HG02571 (cell line): ENCODE measurements at regions not wholly inside any gene's neighbourhood (a gene's known extent, or its start where the extent isn't known, plus 50 kb on each side); places are given as distances from the start of the nearest gene placed in this dataset.
"Not testable (repeated sequence)": the region's sequence is repeated elsewhere in the genome, so short reads cannot be mapped to it uniquely, and the experiment has no call there.

Experiments used
- ATAC-seq: cut with Tn5 transposase; IDR thresholded peaks from one replicate; pipeline ENCODE4 v1.9.1; 2021; ENCODE audit warnings: mild to moderate bottlenecking, moderate library complexity; ENCODE audit not compliant: unreplicated experiment

- no peak for ATAC-seq
Measured at GRCh38 chr9:105098370-105098769, 146.1 kb upstream of the SLC44A1 start.

DNA sequence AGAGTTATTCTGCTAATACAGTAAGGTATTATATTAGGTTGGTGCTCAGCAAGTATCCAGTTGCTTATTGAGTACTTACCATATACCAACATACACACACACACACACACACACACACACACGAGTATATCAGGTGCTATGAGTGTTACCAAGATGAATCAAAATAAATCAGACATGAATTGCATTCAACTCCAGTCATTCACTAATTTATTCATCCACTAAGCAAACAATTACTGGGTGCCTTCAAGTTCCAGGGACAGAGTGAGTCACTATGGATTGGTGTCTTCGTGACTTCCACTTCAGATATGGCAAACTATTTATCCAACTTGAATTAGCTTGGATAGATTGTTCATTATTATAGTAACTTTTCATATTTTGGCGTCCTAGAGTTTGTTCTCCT lies 140.7 kb upstream of the SLC44A1 start:
- no peak for ATAC-seq

- ATAC-seq = no peak
Measured at GRCh38 chr9:105114318-105114717, 130.1 kb upstream of the SLC44A1 start.

GRCh38 chr9:105114964-105115728 lies 129.3 kb upstream of the SLC44A1 start:
- no peak for ATAC-seq

- no peak for ATAC-seq
Measured at GRCh38 chr9:105116052-105116868, 128.2 kb upstream of the SLC44A1 start.

DNA sequence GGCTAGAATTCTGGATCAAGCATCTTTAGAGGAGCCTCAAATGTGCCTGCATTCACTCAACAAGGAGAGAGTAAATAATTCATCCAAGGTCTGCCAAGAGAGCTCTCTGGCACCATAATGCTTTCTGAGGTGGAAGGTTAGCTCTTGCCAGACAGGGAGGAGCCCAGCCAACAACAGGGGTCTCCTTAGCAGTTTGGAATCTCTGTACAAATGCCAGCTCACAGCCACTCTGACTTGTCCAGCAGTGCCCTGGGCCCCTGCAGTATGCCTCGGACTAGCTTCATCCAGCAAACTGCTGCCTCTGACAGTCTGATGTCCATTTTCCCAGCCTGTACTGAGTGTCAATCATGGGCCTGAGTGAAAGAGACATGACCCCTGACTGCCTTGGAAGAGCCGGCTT lies 127.2 kb upstream of the SLC44A1 start:
- no peak for ATAC-seq

- ATAC-seq = no peak
Measured at GRCh38 chr9:105118636-105119035, 125.8 kb upstream of the SLC44A1 start.

- ATAC-seq = no peak
Measured at GRCh38 chr9:105119156-105119555, 125.3 kb upstream of the SLC44A1 start.

GRCh38 chr9:105121861-105122430 lies 122.5 kb upstream of the SLC44A1 start:
- ATAC-seq = no peak

GRCh38 chr9:105124598-105124997 lies 119.9 kb upstream of the SLC44A1 start:
- not testable (repeated sequence) for ATAC-seq

GRCh38 chr9:105126226-105126625 lies 118.2 kb upstream of the SLC44A1 start:
- ATAC-seq = no peak

GRCh38 chr9:105127863-105128220 lies 116.6 kb upstream of the SLC44A1 start:
- peak; percentile 83 for ATAC-seq

DNA sequence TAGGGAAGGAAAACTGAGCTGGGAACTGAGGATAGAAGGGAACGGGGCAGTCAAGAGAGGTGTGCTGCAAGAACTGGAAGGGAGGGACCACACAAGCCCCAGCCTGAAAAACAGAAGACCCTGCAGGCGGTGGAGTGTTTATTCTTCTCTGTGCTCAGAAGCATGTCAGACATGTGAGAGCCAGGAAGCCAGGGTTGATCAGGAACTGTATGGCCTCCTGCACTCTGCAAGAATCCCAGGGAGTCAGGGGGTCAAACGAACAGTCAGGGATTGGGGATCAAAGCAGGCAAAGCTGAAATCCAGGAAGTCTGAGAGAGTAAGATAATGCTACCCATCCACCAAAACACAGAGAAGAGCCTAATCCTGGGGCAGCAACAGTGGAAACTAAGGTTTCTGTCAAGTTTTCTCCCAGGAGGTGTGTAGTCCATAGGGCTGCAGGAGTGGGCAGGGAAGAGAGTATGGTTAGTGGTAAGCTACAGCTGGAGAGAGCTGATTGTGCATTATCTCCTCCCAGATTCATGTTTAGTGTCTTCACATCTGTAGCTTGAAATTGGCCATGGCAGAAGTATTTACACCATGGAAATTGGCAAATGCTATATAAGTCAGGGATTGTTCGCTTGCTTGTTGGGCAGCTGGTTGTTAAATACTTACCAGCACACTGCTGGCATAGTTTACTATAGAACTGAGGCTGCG lies 115.4 kb upstream of the SLC44A1 start:
- ATAC-seq = no peak

- no peak for ATAC-seq
Measured at GRCh38 chr9:105129731-105130130, 114.7 kb upstream of the SLC44A1 start.

- no peak for ATAC-seq
Measured at GRCh38 chr9:105131981-105132380, 112.5 kb upstream of the SLC44A1 start.

DNA sequence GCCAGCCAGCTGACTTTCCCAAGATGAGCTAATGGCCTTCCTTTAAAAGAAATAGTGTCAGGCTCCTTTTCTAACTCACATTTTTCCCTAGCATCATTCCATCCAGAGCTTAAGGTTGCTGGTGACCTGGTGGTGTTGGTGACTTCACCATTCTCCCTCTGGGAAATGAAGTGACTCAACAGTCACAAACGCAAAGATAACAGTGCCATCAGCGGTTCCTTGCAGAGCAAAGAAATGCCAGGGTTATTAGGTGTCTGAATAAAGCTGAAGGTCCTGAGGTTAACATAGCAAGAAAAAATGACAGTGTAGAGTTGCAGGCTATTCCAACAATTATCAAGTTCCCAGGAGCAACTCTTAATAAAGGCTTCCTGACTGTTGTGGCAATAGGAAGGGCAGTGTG lies 111.8 kb upstream of the SLC44A1 start:
- ATAC-seq = no peak

DNA sequence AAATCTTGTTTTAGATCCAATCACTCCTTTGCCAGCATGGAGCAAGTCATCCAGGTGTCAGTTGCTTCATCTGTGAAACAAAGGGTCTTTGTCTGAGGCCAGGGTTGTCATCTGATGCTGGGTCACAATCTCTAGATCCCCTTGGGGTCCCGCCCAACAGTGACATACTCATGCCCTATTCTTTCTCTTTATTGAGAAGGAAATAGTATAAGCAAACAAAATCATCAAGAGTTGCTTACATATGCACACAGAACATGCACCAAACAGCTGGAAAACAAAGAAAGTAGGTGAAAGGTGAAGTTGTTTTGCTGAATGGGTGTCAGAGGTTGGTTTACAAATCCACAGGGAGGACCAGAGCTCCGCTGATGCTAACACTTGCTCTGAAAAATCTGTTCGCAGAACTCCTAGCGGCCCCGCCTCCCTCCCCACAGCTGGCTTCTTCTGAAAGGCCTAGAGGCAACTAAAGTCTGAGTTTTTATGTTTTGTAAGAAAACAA lies 106.1 kb upstream of the SLC44A1 start:
- ATAC-seq = no peak

DNA sequence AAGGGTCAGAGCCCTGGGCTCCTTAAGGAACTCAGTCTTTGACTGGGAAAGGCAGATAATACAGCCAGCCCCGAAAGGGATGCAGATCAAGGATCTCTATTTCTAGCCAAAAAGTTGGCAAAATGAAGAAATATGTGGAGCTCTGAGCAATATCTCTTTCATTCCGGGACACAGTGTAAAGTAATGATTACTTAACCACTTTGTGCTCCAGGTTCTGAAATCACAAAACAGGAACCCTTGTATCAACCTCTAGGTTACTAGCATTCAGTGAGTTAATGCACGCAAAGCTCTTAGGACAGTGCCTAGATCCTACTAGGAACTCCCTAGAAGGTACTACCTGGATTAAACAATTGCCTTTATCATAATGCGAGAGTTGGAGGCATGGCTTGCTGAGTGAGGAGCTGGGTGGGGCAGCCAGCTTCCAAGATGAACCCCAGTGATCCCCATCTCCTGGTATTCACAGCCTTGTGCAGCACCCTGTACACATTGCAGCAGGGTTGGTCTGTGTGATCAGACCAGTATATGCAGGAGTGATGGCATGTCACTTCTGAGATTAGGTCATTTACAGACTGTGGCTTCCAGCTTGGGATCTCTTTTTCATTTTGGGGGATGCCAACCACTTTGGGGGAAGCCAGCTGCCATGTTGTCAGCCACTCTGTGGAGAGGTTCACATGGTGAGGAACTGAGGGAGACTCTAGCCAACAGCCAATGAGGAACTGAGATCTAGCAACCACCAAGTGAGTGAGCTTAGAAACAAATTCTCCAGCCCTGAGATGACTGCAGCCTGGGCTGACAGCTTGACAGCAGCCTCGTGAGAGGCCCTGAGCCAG lies 103.1 kb upstream of the SLC44A1 start:
- ATAC-seq = peak; percentile 87

- ATAC-seq = no peak
Measured at GRCh38 chr9:105141976-105142250, 102.5 kb upstream of the SLC44A1 start.

DNA sequence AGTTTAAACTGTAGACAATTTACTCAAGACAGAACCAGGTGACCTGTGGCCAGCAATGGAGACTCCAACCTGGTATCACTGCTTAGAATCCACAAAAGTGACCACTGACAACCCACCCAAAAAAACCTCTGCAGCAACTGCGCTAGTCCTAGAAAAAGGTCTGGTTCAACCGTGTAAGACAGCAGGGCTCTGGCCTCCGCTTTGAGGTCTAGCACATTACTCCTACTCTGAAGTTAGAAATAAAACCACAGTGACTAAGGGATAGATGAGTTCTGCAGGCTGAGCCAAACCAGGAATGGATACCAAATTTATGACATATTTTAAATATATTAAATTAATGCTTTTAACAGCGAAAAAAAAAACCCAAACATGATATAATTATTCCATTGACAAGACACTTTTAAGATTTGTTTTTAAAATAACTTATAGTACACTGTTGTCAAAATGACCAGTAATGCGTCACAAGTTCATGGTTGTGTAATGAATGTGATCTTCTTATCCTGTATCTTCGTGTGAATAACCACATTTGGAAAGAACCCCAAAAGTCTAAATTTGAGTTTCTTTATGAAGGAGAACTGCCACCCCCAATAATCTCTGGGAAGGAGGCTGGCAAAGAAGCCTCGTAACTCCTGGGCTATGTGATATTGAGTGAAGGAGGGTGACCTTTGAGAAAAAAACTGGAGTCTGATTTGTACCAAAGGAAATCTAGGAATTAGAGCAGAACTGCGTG lies 101.9 kb upstream of the SLC44A1 start:
- ATAC-seq = no peak
